BJ (cell line): ENCODE measurements at regions not wholly inside any gene's neighbourhood (a gene's known extent, or its start where the extent isn't known, plus 50 kb on each side); places are given as distances from the start of the nearest gene placed in this dataset.
A peak's percentile ranks its signal among the peaks of the same experiment; 100 is the strongest.

Source experiments
- CTCF ChIA-PET: fragments of 350-600 bp; formaldehyde crosslinking; extraction: SDS; loops from one replicate; lab custom pipeline; 2021; ENCODE audit warnings: antibody characterized with exemption, inconsistent platforms; lab: Yijun Ruan, JAX
- POLR2A ChIA-PET: fragments of 300-600 bp; sonication (Branson Sonifier 250); formaldehyde crosslinking; extraction: SDS; loops from one replicate; lab custom pipeline; 2021; ENCODE audit warnings: antibody characterized with exemption; lab: Charles Lee
- DNase-seq: peaks from one replicate; pipeline ENCODE4 v3.0.0-alpha.2; 2011; ENCODE audit warnings: low read depth
- H3K27me3 ChIP-seq: 2 replicates; pipeline ENCODE4 v1.6.0; 2011; ENCODE audit warnings: low read length; ENCODE audit not compliant: control insufficient read depth, insufficient read depth
- H3K36me3 ChIP-seq: 2 replicates; pipeline ENCODE4 v1.5.1; 2011; ENCODE audit warnings: low read length; ENCODE audit not compliant: control insufficient read depth, insufficient read depth
- H3K4me3 ChIP-seq: 2 replicates; pipeline ENCODE4 v1.5.1; 2011; ENCODE audit warnings: low read depth, mild to moderate bottlenecking, control low read depth, low read length
- CTCF ChIP-seq: IDR thresholded peaks from 2 replicates; pipeline ENCODE4 v1.5.1; 2011; ENCODE audit warnings: low read depth, mild to moderate bottlenecking, control low read depth, inconsistent platforms, low read length, moderate library complexity; ENCODE audit not compliant: insufficient read depth

GRCh38 chr1:229117664-229118300, 153.1 kb upstream of the RAB4A start:
- POLR2A ChIA-PET: no interaction called here
- DNase-seq: peak; percentile 16
- H3K27me3 ChIP-seq: no peaks in the 10 kb centered on the region; the same call in none of the 2 replicates
- H3K4me3 ChIP-seq: no peak overlapping the region
- CTCF ChIA-PET: no interaction called here
- H3K36me3 ChIP-seq: no peaks in the 10 kb centered on the region
- TF ChIP-seq CTCF: no peak

DNA sequence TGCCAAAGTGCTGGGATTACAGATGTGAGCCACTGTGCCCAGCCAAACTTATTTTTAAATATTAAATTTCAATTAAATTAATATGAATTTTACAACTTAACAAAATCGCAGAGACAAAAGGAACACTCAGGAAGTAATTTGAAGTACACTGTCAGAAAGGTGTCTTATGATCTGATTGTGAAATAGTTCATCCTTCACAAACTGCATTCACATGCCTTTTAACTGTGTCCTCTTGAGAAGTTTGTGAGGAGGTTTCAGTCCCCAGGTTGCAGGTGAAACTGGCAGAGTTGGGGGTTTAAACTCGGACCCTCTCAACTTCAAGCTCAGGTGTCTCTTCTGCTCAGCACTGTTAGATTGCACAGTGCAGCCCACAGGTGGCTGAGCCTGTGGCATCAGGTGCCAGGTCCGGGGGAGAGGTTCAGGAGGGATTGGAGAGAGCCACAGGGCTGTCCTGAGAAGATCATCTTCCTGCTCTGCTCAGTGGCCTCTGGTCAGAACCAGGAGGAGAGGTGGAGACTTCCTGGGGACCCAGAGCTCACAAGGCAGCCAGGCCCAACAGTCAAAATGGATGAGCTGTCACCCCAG, 152.3 kb upstream of the RAB4A start:
- no peak for DNase-seq
- CTCF ChIA-PET: no interaction called here

GRCh38 chr1:229119161-229119560, 151.8 kb upstream of the RAB4A start:
- TF ChIP-seq CTCF: no peak
- H3K36me3 ChIP-seq: no peaks in the 10 kb centered on the region
- ChIA-PET CTCF (no interaction called here), POLR2A (no interaction called here)
- no peak for DNase-seq
- H3K4me3 ChIP-seq: no peak overlapping the region
- no peaks in the 10 kb centered on the region; the same call in none of the 2 replicates for H3K27me3 ChIP-seq

More for the DNA sequence above, 152.3 kb upstream of the RAB4A start:
- Histone ChIP-seq H3K4me3 (no peak overlapping the region), H3K27me3 (no peaks in the 10 kb centered on the region; the same call in none of the 2 replicates), H3K36me3 (no peaks in the 10 kb centered on the region)
- TF ChIP-seq CTCF: no peak
- POLR2A ChIA-PET: no interaction called here

DNA sequence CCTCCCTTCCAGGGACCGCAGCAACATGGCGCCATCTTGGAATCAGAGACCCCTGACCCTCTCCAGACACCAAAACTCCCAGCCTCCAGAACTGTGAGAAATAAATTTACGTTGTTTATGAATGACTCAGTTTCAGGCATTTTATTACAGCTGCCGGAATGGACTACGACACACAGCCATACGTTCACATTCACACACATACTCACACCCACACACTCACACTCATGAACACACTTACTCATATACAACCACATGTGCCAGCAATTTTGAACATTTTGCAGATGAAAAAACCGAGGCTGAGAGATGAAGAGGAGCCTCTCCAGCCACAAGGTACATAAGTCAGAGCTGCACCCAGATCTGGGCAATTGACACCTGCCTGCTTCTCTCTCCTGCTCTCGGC, 151.0 kb upstream of the RAB4A start:
- no peak overlapping the region for H3K4me3 ChIP-seq
- CTCF ChIA-PET: no interaction called here
- H3K27me3 ChIP-seq: no peaks in the 10 kb centered on the region; the same call in none of the 2 replicates
- H3K36me3 ChIP-seq: no peaks in the 10 kb centered on the region
- no peak for TF ChIP-seq CTCF
- POLR2A ChIA-PET: no interaction called here
- DNase-seq: no peak

- no peaks in the 10 kb centered on the region for H3K36me3 ChIP-seq
- ChIA-PET CTCF (interaction anchor here (1.4 kb wide), 1 partner anchor 13 kb away, joined by 3 read pairs; no protein-coding TSS in a partner anchor), POLR2A (no interaction called here)
- no peaks in the 10 kb centered on the region; the same call in none of the 2 replicates for H3K27me3 ChIP-seq
- no peak for TF ChIP-seq CTCF
- no peak for DNase-seq
- no peak overlapping the region for H3K4me3 ChIP-seq
These were observed 149.0 kb upstream of the RAB4A start for GRCh38 chr1:229121845-229122436.
